ENCODE measurements at regions not wholly inside any gene's neighbourhood (a gene's known extent, or its start where the extent isn't known, plus 50 kb on each side); places are given as distances from the start of the nearest gene placed in this dataset.

- H3K4me3 ChIP-seq = no peak overlapping the region
- no peaks in the 10 kb centered on the region for H3K9me3 ChIP-seq
- no peak for DNase-seq (ENCODE audit: low spot score in 2 of 2)
- no peak for TF ChIP-seq EP300 (IDR thresholded peaks at IDR 0.05)
- TF ChIP-seq, protein P1, sequence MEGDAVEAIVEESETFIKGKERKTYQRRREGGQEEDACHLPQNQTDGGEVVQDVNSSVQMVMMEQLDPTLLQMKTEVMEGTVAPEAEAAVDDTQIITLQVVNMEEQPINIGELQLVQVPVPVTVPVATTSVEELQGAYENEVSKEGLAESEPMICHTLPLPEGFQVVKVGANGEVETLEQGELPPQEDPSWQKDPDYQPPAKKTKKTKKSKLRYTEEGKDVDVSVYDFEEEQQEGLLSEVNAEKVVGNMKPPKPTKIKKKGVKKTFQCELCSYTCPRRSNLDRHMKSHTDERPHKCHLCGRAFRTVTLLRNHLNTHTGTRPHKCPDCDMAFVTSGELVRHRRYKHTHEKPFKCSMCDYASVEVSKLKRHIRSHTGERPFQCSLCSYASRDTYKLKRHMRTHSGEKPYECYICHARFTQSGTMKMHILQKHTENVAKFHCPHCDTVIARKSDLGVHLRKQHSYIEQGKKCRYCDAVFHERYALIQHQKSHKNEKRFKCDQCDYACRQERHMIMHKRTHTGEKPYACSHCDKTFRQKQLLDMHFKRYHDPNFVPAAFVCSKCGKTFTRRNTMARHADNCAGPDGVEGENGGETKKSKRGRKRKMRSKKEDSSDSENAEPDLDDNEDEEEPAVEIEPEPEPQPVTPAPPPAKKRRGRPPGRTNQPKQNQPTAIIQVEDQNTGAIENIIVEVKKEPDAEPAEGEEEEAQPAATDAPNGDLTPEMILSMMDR (IDR thresholded peaks at IDR 0.05) = no peak
- TF ChIP-seq POLR2A (IDR thresholded peaks at IDR 0.05) = no peak
- 83 to 97% methylated on average over 1 of the region's 1 CpG for WGBS, 2 donors
- H3K27me3 ChIP-seq = no peaks in the 10 kb centered on the region
- no peaks in the 10 kb centered on the region for H3K4me1 ChIP-seq
- no peak overlapping the region for H3K27ac ChIP-seq
- H3K36me3 ChIP-seq = no peaks in the 10 kb centered on the region
These were observed 171.3 kb upstream of the GADL1 start for GRCh38 chr3:31065765-31066164.

DNA sequence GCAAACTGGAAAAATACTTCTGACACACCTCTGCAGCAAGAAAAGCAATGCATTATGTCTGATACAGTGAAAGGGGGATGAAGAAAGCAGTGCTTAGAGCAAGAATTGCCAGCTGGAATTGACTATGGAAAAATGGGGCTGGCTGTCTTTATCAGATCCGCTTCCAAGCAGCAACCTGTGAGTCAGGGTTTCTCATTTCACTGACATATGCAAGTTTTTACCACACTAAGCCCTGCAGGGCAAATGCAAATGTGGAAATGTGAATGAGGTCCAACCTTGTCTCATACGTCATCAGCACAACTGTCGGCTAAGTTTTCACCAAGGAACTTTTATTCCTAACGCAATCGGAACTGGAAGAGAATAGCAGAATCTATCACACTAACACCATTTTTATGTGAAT, 172.5 kb upstream of the GADL1 start:
- Histone ChIP-seq H3K27me3 (no peaks in the 10 kb centered on the region), H3K27ac (no peak overlapping the region), H3K4me1 (no peaks in the 10 kb centered on the region), H3K36me3 (no peaks in the 10 kb centered on the region), H3K9me3 (no peaks in the 10 kb centered on the region), H3K4me3 (no peak overlapping the region)
- TF ChIP-seq POLR2A (IDR thresholded peaks at IDR 0.05) (no peak), EP300 (IDR thresholded peaks at IDR 0.05) (peak in 1 of 2 donors; percentile 48)
- TF ChIP-seq, protein P1 (IDR thresholded peaks at IDR 0.05) = no peak
- 56 to 66% methylated on average over 5 of the region's 5 CpGs for WGBS, 2 donors
- peak in 1 of 2 donors; percentile 44 for DNase-seq (ENCODE audit: low spot score in 2 of 2)

- Histone ChIP-seq H3K27me3 (no peaks in the 10 kb centered on the region), H3K4me1 (no peaks in the 10 kb centered on the region), H3K36me3 (no peaks in the 10 kb centered on the region), H3K4me3 (no peak overlapping the region), H3K9me3 (no peaks in the 10 kb centered on the region), H3K27ac (no peak overlapping the region)
- whole genome bisulfite sequencing, 2 donors = 89 to 96% methylated on average over 2 of the region's 2 CpGs
- TF ChIP-seq EP300 (IDR thresholded peaks at IDR 0.05) (no peak), POLR2A (IDR thresholded peaks at IDR 0.05) (no peak)
- TF ChIP-seq, protein P1 (IDR thresholded peaks at IDR 0.05) = no peak
- no peak for DNase-seq (ENCODE audit: low spot score in 2 of 2)
These were observed 181.0 kb upstream of the GADL1 start for GRCh38 chr3:31075471-31075870.

- no peak overlapping the region for H3K4me3 ChIP-seq
- TF ChIP-seq EP300 (IDR thresholded peaks at IDR 0.05) (no peak), POLR2A (IDR thresholded peaks at IDR 0.05) (no peak)
- TF ChIP-seq, protein P1 (IDR thresholded peaks at IDR 0.05) = no peak
- no peak overlapping the region for H3K27ac ChIP-seq
- H3K4me1 ChIP-seq = no peaks in the 10 kb centered on the region
- 67 to 73% methylated on average over 6 of the region's 6 CpGs for WGBS, 2 donors
- no peaks in the 10 kb centered on the region for H3K9me3 ChIP-seq
- H3K36me3 ChIP-seq = no peaks in the 10 kb centered on the region
- DNase-seq (ENCODE audit: low spot score in 2 of 2) = no peak
- H3K27me3 ChIP-seq = no peaks in the 10 kb centered on the region
These were observed 181.4 kb upstream of the GADL1 start for GRCh38 chr3:31075876-31076275.

- 60 to 65% methylated on average over 3 of the region's 3 CpGs for WGBS, 2 donors
- Histone ChIP-seq H3K27ac (no peak overlapping the region), H3K9me3 (no peaks in the 10 kb centered on the region), H3K4me3 (no peak overlapping the region), H3K36me3 (no peaks in the 10 kb centered on the region), H3K4me1 (no peaks in the 10 kb centered on the region), H3K27me3 (no peaks in the 10 kb centered on the region)
- TF ChIP-seq POLR2A (IDR thresholded peaks at IDR 0.05) = no peak
- no peak for TF ChIP-seq EP300 (IDR thresholded peaks at IDR 0.05)
- TF ChIP-seq, protein P1 (IDR thresholded peaks at IDR 0.05) = no peak
- no peak for DNase-seq (ENCODE audit: low spot score in 2 of 2)
These were observed 182.7 kb upstream of the GADL1 start for GRCh38 chr3:31077021-31077601.
